NK-92 treated with Interleukin-12 subunit alpha and Interleukin-12 subunit beta, amount 100 ng/mL, for 24 hours (cell line): ENCODE measurements at regions not wholly inside any gene's neighbourhood (a gene's known extent, or its start where the extent isn't known, plus 50 kb on each side); places are given as distances from the start of the nearest gene placed in this dataset.

Experiments
- DNase-seq: peaks from one replicate; lab custom pipeline; 2025; lab: John Stamatoyannopoulos, UW

GRCh38 chr10:111131168-111131799 is 54.5 kb downstream of the ADRA2A start:
- DNase-seq: no peak

GRCh38 chr10:111137007-111137406 is 60.2 kb downstream of the ADRA2A start:
- no peak for DNase-seq

GRCh38 chr10:111137587-111137986 is 60.8 kb downstream of the ADRA2A start:
- DNase-seq: no peak

GRCh38 chr10:111138544-111138943 is 61.7 kb downstream of the ADRA2A start:
- DNase-seq: no peak

- no peak for DNase-seq
Measured at GRCh38 chr10:111139567-111139966, 62.7 kb downstream of the ADRA2A start.

DNA sequence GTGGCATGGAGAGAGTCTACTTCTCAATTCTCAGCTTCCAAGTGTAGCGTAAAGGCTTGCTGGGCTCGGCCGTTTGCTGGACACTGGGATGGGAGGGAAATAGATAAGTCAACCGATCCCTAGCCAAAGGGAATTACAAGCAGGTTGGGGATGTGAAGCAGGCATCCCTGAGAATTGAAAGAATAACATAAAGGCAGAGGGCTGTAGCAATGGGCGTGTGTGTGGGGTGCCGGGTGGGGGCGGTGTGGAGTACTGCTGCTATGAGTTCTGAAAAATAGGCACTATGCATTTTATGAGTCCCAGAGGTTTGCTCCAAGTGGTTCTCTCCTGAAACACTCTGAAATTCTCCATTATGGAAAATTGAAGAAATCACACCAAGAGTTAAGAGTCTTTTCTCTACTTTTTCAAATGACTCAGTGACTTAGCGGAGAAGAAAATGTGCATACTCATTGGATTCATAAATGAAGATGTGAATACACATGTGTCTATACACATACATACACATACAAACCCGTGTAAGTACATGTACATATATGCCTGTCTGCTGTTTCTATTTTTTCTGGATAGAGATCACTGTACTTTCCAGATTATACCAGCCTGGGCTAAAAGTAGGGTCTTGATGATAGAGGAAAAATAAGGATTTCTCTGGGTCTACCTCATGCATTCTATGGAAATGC is 65.4 kb downstream of the ADRA2A start:
- DNase-seq: no peak

DNA sequence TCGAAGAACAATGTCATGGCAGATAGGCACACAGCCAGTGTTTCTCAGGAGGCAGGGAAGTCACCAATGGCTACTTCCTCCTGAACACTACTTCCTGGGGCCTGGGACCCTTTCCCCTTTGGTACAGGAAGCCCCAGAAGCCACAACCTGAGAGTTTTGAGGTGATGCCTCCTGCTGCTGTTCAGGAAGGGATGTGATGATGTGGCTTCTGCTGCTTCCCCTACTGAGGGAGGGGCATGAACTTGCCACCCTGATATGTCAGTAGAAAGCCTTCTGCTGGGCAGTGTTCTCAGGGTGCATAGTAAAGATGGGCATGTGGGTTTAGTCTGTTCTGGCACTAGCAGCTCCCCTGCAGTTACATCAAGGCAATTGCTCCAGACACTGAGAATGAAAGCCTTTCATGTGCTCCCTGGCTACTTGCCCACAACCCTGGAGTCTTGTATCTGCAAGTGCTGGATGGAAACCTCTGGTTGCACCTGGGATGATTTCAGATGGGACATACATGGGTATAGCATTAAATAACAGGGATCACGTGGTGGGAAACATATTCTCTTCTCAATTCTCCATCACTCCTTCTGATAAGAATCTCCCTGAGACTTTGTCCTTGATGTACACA is 69.3 kb downstream of the ADRA2A start:
- DNase-seq: no peak

DNA sequence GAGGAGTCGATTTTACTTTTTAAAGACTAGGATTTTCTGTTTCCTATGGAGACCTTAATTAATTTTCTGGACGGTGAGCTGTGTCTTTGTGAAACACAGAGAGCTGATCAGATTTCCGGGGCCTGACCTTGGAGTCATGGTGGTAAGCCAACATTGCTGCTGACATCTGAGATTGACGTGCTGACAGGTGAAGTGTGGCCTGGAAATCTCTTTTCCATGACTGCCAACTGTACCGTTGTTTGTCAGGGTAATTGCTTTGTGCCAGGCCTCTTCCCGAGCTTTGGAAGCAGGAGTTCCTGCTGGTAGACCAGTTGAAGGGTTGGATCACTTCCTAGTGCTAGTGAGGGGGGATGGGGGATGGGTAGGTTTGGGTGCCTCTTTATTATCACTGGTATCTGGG is 71.2 kb downstream of the ADRA2A start:
- DNase-seq: no peak

- DNase-seq: no peak
Measured at GRCh38 chr10:111148440-111148839, 71.6 kb downstream of the ADRA2A start.

DNA sequence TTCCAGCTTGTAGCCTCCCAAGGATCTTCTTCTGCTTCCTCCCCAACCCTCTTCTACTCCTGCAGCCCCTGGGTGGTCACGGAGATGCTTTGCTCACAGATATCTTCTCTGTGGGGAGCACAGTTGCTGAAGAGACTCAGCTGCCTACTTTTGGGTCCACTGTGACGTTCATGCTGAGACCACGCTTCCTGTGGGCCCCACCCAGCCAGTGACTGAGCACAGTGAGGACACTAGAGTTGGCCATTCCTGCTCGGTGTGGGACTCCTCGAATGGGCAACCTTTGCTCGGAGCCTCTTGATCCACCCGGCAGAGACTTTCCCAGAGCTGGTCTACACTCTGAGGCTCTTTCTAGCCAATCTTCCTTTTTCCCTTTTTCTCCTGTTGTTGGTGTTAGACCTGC is 73.9 kb downstream of the ADRA2A start:
- DNase-seq: no peak

- no peak for DNase-seq
Measured at GRCh38 chr10:111151595-111152307, 74.9 kb downstream of the ADRA2A start.

- DNase-seq: no peak
Measured at GRCh38 chr10:111156754-111157153, 79.9 kb downstream of the ADRA2A start.

- no peak for DNase-seq
Measured at GRCh38 chr10:111158595-111158994, 81.8 kb downstream of the ADRA2A start.

GRCh38 chr10:111161109-111161874 is 84.5 kb downstream of the ADRA2A start:
- no peak for DNase-seq

DNA sequence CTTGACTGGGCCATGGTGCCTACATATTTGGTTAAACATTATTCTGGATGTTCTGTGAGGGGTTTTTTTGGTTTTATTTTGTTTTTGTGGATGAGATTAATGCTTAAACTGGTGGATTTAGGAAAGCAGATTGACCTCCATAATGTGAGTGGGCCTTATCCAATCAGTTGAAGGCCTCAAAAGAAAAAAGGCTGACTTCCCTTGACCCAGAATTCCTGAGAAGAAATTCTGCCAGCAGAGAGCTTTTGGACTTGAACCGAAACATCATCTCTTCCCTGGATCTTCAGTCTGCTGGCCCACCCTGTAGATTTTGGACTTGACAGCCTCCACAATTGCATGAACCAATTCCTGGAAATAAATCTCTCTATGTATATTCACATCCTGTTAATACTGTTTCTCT is 94.4 kb downstream of the ADRA2A start:
- DNase-seq: no peak

DNA sequence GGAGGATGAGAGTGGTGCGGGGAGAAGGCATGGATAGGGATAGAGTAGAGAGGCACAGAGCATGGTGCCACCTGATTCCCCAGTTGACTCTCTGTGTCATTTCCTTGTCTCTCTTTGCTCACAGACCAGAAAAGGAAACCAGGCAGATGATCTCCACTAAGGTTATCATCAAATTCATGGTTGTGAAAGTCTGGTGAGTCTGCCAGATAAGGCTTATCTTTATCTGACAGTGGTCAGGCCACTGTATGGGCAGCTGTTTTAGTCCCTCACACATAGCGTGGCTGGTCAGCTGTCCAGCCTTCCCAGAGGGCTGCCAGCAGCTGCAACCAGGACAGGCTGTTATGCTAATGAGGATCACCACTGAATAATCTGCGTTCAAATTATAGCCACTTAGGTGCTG is 99.0 kb downstream of the ADRA2A start:
- no peak for DNase-seq

- no peak for DNase-seq
Measured at GRCh38 chr10:111177379-111177778, 100.5 kb downstream of the ADRA2A start.

DNA sequence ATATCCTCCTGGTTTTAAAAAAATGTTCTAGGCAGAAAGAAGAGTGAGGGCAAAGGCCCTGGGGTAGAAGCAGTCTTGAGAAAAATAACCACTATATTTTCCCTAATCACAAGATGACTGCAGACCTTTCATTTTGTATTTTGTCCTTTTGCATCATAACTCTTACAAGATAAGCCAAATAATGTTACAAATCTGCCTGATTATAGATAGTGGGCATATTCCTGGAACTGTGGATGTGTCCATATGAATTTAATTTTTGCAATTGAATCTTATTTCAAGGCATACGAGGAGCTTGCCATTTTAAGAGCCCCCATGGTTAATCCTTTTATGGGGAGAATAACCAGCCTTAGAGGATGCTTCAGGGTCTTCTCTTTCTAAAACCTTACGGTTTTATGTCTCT is 102.7 kb downstream of the ADRA2A start:
- no peak for DNase-seq

- DNase-seq: no peak
Measured at GRCh38 chr10:111186358-111186757, 109.5 kb downstream of the ADRA2A start.

GRCh38 chr10:111187096-111187495 is 110.3 kb downstream of the ADRA2A start:
- DNase-seq: no peak

DNA sequence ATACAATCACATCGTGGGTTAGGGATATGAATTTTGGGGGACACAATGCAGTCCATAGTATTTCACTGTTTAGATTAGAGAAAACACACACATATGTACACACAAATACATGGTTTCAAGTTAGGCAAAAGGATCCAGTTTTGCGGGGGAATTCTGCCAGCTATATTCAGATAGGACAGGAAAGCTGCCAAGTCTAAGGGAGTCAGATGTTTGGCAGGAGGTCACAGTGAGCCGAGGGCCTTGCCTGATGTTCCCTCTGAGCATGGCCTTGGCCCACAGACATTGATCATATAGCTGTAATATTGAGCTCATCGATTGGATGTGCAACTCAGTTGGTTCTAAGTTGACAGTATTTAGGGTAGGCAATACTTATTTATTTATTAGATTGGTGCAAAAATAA is 122.8 kb downstream of the ADRA2A start:
- no peak for DNase-seq

GRCh38 chr10:111200505-111201186 is 123.8 kb downstream of the ADRA2A start:
- DNase-seq: no peak
